Smooth muscle cell (in vitro differentiated cells): ENCODE measurements at regions not wholly inside any gene's neighbourhood (a gene's known extent, or its start where the extent isn't known, plus 50 kb on each side); places are given as distances from the start of the nearest gene placed in this dataset.

Experiments used
- DNase-seq: peaks from one replicate; lab custom pipeline; 2025; ENCODE audit not compliant: unreplicated experiment; lab: John Stamatoyannopoulos, UW
- H2AFZ ChIP-seq: fragments of 200-600 bp; sonication (generic); 2 replicates; pipeline ENCODE4 v1.6.0; 2016; ENCODE audit warnings: antibody characterized with exemption, low read depth, mild to moderate bottlenecking
- H3F3A ChIP-seq: fragments of 200-600 bp; sonication (generic); 2 replicates; pipeline ENCODE4 v1.6.0; 2017; ENCODE audit warnings: antibody characterized with exemption, low read depth
- H3K27ac ChIP-seq: fragments of 200-600 bp; sonication (generic); 2 replicates; pipeline ENCODE4 v1.5.1; 2016; ENCODE audit warnings: low read depth, mild to moderate bottlenecking
- H3K27me3 ChIP-seq: fragments of 200-600 bp; sonication (generic); 2 replicates; pipeline ENCODE4 v1.6.1; 2016; ENCODE audit warnings: low read depth, mild to moderate bottlenecking
- H3K36me3 ChIP-seq: fragments of 200-600 bp; sonication (generic); 2 replicates; pipeline ENCODE4 v1.5.1; 2016; ENCODE audit warnings: low read depth
- H3K4me1 ChIP-seq: fragments of 200-600 bp; sonication (generic); 2 replicates; pipeline ENCODE4 v1.5.1; 2016; ENCODE audit warnings: low read depth
- H3K4me2 ChIP-seq: fragments of 200-600 bp; sonication (generic); 2 replicates; pipeline ENCODE4 v1.6.0; 2016; ENCODE audit warnings: mild to moderate bottlenecking
- H3K4me3 ChIP-seq: fragments of 200-600 bp; sonication (generic); 2 replicates; pipeline ENCODE4 v1.5.1; 2016; ENCODE audit warnings: mild to moderate bottlenecking
- H3K79me2 ChIP-seq: fragments of 200-600 bp; sonication (generic); 2 replicates; pipeline ENCODE4 v1.6.0; 2016; ENCODE audit warnings: low read depth, mild to moderate bottlenecking
- H3K9ac ChIP-seq: fragments of 200-600 bp; sonication (generic); 2 replicates; pipeline ENCODE4 v1.6.0; 2016; ENCODE audit warnings: low read depth
- H3K9me3 ChIP-seq: fragments of 200-600 bp; sonication (generic); replicated peaks from 2 replicates; pipeline ENCODE4 v1.5.1; 2016; ENCODE audit warnings: low read depth
- H4K20me1 ChIP-seq: fragments of 200-600 bp; sonication (generic); 2 replicates; pipeline ENCODE4 v1.6.0; 2016; ENCODE audit warnings: low read depth
- WGBS: methylation state at CpG from one replicate; pipeline ENCODE4 v1.1.7; 2016; ENCODE audit warnings: low lambda C conversion rate; 5-methylcytosine and 5-hydroxymethylcytosine counted together
- TF ChIP-seq, protein P1 (sequence below): fragments of 200-600 bp; sonication (generic); IDR thresholded peaks from 2 replicates; pipeline ENCODE4 v1.5.1; 2017; ENCODE audit warnings: borderline replicate concordance, mild to moderate bottlenecking, antibody characterized with exemption; ENCODE audit not compliant: insufficient read depth, poor library complexity, severe bottlenecking

DNA sequence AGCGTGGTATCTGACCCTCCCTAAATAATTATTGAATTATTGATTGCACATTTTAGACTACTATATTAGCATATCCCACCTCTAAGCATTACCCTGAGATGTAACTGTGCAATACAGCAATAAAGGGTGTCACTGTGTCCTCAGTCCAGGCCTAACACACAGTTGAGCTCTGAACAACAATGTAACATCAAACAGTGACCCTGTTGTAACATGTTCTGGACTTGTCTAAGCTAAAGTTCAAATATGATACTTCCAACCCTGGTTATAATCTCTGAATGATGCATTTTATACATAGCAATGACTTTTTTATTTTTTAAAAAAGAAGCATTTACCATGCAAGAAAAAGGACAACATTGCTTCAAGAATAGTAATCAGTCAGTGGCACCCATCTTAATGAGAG, 61.6 kb upstream of the DMD start:
- DNase-seq = no peak
- 97% methylated on average over 1 of the region's 1 CpG for WGBS
- H2AFZ ChIP-seq = no peak overlapping the region
- H3F3A ChIP-seq = no peaks in the 10 kb centered on the region
- no peaks in the 10 kb centered on the region for H3K9me3 ChIP-seq
- no peak overlapping the region for H3K4me2 ChIP-seq
- no peaks in the 10 kb centered on the region for H3K27me3 ChIP-seq
- no peak overlapping the region for H3K4me3 ChIP-seq
- no peaks in the 10 kb centered on the region for H3K36me3 ChIP-seq
- H4K20me1 ChIP-seq = no peaks in the 10 kb centered on the region
- H3K27ac ChIP-seq = no peak overlapping the region
- TF ChIP-seq, protein P1, sequence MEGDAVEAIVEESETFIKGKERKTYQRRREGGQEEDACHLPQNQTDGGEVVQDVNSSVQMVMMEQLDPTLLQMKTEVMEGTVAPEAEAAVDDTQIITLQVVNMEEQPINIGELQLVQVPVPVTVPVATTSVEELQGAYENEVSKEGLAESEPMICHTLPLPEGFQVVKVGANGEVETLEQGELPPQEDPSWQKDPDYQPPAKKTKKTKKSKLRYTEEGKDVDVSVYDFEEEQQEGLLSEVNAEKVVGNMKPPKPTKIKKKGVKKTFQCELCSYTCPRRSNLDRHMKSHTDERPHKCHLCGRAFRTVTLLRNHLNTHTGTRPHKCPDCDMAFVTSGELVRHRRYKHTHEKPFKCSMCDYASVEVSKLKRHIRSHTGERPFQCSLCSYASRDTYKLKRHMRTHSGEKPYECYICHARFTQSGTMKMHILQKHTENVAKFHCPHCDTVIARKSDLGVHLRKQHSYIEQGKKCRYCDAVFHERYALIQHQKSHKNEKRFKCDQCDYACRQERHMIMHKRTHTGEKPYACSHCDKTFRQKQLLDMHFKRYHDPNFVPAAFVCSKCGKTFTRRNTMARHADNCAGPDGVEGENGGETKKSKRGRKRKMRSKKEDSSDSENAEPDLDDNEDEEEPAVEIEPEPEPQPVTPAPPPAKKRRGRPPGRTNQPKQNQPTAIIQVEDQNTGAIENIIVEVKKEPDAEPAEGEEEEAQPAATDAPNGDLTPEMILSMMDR = no peak
- H3K79me2 ChIP-seq = no peaks in the 10 kb centered on the region
- no peak overlapping the region for H3K9ac ChIP-seq
- H3K4me1 ChIP-seq = no peaks in the 10 kb centered on the region
